NCI-H1694 treated with DMSO at 0.1 percent for 48 hours (cell line): ENCODE measurements at regions not wholly inside any gene's neighbourhood (a gene's known extent, or its start where the extent isn't known, plus 50 kb on each side); places are given as distances from the start of the nearest gene placed in this dataset.
A peak's percentile ranks its signal among the peaks of the same experiment; 100 is the strongest.
"Not testable (repeated sequence)": the region's sequence is repeated elsewhere in the genome, so short reads cannot be mapped to it uniquely, and the experiment has no call there.

ENCODE experiments used
- DNase-seq: peaks from one replicate; lab custom pipeline; 2025; lab: John Stamatoyannopoulos, UW

- DNase-seq: not testable (repeated sequence)
Measured at GRCh38 chr12:74269355-74269754, 268.3 kb upstream of the ATXN7L3B start.

GRCh38 chr12:74280156-74280655, 257.4 kb upstream of the ATXN7L3B start:
- no peak for DNase-seq

DNA sequence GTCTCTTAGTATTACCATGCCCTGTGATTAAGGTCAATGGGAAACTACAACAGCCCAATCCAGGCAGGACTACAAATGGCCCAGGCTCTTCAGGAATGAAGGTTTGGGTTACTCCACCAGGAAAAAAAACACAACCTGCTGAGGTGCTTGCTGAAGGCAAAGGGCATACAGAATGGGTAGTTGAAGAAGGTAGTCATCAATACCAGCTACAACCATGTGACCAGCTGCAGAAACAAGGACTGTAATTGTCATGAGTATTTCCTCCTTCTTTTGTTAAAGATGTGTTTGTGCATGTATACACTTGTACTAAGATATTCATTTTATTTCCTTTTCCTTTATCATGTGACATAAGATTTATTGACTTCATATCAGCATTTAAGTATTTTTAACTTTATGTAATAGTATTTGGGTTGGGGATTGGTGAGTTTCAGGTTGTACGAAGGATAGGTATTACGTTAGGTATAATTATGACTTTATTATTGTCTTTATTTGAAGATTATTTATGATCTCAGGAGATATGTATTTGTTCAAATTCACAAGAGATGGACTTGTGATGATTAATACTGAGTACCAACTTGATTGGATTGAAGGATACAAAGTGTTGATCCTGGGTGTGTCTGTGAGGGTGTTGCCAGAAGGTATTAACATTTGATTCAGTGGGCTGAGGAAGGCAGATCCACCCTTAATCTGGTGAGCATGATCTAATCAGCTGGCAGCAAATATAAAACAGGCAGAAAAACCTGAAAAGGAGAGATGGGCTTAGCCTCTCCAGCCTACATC, 256.0 kb upstream of the ATXN7L3B start:
- not testable (repeated sequence) for DNase-seq

DNA sequence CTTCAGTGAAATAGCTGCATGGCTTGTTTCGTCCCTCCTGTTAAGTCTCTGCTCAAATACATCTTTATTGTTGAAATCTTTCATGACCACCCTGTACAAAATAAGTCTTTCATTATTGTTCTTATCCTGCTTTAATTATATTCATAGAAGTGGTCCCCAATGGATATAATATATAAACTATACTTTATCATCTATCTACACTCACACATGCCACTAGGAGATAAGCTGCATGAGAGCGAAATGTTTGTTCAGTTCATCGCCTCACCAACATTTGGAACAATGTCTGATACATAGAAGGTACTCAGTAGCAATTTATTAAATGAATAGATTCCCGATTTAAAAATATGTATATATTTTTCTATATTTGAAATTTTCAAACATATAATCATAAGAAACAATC, 254.0 kb upstream of the ATXN7L3B start:
- DNase-seq: no peak

- DNase-seq: no peak
Measured at GRCh38 chr12:74285773-74286172, 251.9 kb upstream of the ATXN7L3B start.

DNA sequence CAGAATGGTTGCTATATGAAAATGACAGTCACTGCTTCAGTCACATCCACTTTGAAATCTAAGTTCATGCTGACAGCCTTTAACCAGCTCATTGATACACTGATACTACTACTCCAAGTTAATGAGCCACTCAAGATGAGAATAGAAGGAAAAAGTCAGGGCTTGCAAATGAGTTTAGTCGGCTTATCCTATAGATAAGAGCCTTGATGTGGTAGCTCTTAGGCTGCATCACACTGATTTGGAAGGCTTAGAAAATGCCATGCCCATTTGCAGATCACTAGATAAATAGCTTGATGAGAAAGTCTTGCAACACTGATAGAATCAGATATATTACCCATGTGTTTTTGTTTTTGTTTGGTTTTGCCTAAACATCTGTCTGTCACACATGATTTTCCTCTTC, 251.4 kb upstream of the ATXN7L3B start:
- no peak for DNase-seq

GRCh38 chr12:74292351-74293194, 245.1 kb upstream of the ATXN7L3B start:
- DNase-seq: no peak

GRCh38 chr12:74293689-74294131, 243.9 kb upstream of the ATXN7L3B start:
- no peak for DNase-seq

DNA sequence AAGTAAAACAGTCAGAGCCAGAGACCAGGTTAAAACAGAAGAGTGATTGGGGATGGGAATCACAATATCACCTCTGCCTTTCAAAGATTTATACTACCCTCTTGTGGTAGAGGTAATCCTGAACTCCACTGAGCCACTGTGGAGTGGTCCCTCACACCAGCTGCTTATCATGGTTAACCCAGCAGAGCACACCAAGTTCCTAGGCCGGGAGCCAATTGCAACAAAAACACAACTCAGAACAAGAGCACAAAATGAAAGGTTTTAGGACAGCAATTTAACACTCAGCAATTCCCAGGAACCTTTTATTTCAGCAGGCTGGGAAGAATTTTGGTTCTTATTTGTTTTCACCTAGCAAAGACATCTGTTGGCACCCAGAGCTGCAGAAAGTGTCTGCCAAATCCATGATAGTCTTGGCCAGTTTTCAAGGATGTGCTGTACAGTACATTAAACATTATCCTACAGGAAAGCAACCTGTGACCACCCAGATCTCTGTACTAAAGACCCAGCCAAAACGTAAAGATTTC, 220.5 kb upstream of the ATXN7L3B start:
- peak; percentile 73 for DNase-seq

DNA sequence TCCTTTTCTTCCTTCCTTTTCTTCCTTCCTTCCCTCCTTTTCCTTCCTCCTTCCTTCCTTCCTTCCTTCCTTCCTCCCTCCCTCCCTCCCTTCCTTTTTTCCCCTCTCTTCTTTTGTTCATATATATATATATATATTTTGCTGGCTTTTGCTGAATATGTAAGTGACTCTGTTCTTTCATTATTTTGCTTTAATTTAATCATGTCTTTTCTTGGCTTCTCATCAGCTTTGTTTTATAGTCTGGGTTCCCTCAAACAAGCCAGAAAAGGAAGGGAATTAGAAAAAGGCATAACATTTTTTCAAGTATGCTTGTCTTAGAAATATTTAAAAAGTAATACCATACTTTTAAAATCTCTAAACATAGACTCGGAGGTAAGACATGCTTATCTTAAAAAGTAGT, 219.9 kb upstream of the ATXN7L3B start:
- no peak for DNase-seq

DNA sequence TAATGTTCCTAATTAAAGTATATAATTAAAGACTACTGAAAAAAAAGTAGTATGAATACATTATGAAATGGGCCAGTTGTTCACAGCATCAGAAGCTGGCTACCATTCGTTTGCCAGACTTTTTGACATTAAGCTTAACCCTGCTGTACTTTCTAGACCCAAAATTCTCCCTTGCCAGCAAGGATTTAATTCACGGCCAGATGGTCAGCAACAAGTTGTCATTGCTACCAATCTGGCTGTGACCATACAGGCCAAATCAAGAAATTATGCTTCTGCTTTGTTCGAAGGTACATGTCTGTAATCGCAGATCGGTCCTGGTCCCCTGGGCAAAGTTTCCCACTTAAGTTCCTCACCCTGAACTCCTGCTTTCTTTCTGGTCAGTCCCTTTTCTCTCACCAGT, 217.7 kb upstream of the ATXN7L3B start:
- no peak for DNase-seq

DNA sequence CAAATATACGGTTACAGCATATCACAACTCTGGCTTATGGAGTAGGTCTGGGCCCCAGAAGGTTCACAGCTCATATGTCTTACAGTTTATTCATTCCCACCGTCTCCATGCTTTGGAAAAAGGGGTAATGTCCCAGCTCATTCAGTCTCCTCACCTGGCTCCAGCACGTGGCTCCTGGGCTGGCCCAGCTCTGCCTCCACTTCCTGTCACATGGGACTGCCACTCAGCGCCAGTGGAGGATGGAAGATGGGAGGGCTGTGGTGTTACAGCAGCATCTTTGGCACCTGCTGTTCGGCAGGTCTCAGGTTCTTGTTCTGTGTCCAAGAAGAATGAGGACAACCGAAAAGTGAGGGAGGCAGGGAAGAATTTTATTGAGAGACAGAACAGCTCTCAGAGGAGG, 216.3 kb upstream of the ATXN7L3B start:
- DNase-seq: no peak

GRCh38 chr12:74322792-74323191, 214.8 kb upstream of the ATXN7L3B start:
- DNase-seq: no peak

DNA sequence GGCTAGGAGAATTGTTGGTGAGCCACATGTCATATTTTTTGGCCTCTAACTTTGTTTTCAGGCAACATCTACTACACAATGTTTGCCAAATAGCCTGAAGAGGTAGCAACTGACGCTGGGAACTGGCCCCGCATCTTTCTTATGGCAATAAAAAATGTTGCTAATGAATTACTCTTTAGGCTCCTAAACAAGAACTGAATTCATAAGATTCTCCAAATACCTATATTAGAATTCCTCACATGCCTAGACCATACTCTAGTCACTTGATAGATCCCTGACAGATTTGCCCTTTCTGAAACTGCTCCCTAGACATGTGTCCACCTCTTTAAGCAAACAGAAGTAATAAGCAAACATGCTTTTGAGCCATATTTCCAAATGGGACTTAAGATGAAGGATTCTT, 209.0 kb upstream of the ATXN7L3B start:
- no peak for DNase-seq

DNA sequence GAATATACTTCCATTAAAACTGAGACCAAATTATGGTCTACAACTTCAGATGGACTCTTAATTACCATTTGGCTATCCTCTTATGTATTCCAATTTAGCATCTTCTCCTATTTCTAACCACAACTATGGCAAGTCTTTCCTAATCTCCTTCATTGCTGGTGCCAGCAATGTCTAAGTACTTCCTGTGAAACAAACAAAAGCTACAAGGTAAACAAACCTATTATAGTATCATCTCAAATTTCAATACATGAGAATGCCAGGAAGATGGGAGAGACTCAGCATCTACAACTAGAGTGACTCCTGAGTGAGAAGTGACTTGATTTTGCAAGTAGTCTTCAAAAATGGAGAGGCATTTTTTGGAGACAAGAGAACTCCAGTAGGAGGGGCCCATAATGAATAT, 202.9 kb upstream of the ATXN7L3B start:
- no peak for DNase-seq

DNA sequence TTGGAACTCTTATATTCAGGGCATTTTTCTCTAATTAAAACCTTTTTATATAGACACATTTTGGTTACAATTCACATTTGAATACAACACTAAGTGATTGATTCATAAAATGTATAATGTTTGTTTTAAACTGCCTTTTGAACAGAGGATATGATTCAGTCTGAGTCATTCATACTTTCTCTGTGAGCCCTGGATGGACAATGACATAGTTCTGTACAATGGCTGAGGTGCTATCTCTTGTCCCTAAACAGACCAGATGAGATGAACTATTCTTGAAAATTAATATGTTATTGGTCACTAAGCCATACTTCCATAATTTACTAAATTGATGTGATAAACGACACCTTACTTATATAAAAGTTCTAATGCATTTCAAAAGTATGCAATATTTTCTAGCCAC, 199.7 kb upstream of the ATXN7L3B start:
- no peak for DNase-seq

DNA sequence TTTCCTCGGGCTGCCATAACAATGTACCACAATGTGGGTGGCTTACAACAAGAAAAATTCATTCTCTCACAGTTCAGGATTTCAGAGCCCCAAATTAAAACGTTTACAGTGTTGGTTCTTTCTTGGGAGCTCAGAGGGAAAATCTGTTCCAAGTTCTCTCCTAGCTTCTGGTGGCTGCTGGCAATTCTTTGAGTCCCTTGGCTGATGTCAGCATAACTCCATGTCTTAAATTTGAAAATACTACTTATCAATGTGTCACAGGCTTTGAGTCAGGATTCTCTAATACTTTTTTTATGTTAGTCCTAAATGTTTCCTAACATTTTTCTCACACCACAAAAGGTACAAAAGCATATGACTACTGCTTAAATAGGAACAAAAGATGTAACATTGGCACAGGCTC, 198.4 kb upstream of the ATXN7L3B start:
- DNase-seq: no peak

GRCh38 chr12:74349925-74350324, 187.7 kb upstream of the ATXN7L3B start:
- no peak for DNase-seq

- peak; percentile 32 for DNase-seq
Measured at GRCh38 chr12:74365178-74365964, 172.3 kb upstream of the ATXN7L3B start.

GRCh38 chr12:74370608-74371216, 166.9 kb upstream of the ATXN7L3B start:
- no peak for DNase-seq

DNA sequence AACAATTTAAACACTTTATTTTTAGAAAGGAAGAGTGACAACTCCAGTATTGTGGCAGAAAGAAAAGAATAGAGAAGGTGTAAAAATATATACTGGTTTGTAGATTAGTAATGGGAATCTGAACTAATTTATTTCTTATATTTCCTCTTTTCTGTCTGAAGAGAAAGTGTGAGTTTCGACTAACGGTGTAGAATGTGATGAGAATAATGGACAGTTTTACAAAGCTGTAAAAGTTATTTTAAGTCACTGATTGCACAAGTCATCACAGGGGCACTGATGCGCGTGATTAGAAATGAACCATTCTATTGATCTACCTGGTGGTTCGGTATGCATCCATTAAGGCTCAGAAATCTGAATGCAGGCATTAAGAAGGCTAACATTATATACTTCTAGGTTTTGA, 158.5 kb upstream of the ATXN7L3B start:
- DNase-seq: no peak

GRCh38 chr12:74381958-74382357, 155.7 kb upstream of the ATXN7L3B start:
- DNase-seq: no peak
